Heart left ventricle (tissue), 13 donors: ENCODE measurements at regions not wholly inside any gene's neighbourhood (a gene's known extent, or its start where the extent isn't known, plus 50 kb on each side); places are given as distances from the start of the nearest gene placed in this dataset.

Experiments used
- POLR2A ChIP-seq, 2 donors: fragments of 450-650 bp; IDR thresholded peaks; one replicate each; pipeline ENCODE4 v1.6.1; 2017; ENCODE audit warnings: antibody characterized with exemption in 2 of 2, mild to moderate bottlenecking in 2 of 2, moderate library complexity in 2 of 2
- TF ChIP-seq, protein P1 (sequence below), 12 donors: fragments of 200-600 bp; sonication (generic) in 4 of 12; IDR thresholded peaks; one replicate each; pipeline versions ENCODE4 v1.5.0 to v1.8.0; 2018 to 2022; ENCODE audit warnings: antibody characterized with exemption in 12 of 12, mild to moderate bottlenecking in 5 of 12
- donor health status: ischemic (EF 13 %, LVEDD 7.1; RV severe dilation, severe dysfunction).
- donor health status: DM: no; HTN: yes; CAD: no.
- donor health status: DM: no; HTN: no; CAD: no.
- donor health status: ischemic (EF 25% LVEDD 6.9; RV normal size, moderate dysfunction).
- donor health status: ischemic (EF 25% LVEDD 5.7; RV mildly dilated, moderate dysfunction).
- donor health status: ischemic (EF 35%, LVEDD 5.7; RV mildly dilated, moderate dysfunction).
- donor health status: nonischemic (EF 11% LVEDD 7.7; RV severe dilation, severe dysfunction).
- donor health status: DM: yes; HTN: yes; CAD: no.
- donor health status: PGD.
- donor health status: ischemic (EF 29% LVEDD 5.4; RV normal size, mild dysfunction).
- donor health status: nonischemic (EF 23%, LVEDD 6.1; RV moderate dilation, normal function).

DNA sequence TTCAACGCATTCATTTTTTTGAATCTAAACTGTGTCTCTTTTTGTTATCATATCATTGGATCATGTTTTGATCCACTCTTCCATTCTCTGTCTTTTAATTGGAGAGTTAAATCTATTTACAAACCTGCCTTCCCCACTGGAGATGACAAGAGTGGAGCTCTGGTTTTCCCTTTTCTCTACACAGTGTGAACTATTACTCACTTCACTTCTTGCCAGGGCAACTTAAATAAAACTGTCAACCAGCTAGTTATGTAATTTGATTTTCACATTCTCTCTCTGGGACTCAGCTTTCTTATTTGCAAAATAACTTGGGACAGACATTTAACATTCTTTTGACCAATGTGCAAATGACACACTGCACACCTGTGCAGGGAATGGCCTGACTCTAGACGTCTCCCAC is 230.8 kb upstream of the CST7 start:
- TF ChIP-seq, protein P1, sequence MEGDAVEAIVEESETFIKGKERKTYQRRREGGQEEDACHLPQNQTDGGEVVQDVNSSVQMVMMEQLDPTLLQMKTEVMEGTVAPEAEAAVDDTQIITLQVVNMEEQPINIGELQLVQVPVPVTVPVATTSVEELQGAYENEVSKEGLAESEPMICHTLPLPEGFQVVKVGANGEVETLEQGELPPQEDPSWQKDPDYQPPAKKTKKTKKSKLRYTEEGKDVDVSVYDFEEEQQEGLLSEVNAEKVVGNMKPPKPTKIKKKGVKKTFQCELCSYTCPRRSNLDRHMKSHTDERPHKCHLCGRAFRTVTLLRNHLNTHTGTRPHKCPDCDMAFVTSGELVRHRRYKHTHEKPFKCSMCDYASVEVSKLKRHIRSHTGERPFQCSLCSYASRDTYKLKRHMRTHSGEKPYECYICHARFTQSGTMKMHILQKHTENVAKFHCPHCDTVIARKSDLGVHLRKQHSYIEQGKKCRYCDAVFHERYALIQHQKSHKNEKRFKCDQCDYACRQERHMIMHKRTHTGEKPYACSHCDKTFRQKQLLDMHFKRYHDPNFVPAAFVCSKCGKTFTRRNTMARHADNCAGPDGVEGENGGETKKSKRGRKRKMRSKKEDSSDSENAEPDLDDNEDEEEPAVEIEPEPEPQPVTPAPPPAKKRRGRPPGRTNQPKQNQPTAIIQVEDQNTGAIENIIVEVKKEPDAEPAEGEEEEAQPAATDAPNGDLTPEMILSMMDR (IDR thresholded peaks at IDR 0.05): no peak
- TF ChIP-seq POLR2A (IDR thresholded peaks at IDR 0.05): no peak
